Tibial nerve (tissue), 4 donors: ENCODE measurements at regions not wholly inside any gene's neighbourhood (a gene's known extent, or its start where the extent isn't known, plus 50 kb on each side); places are given as distances from the start of the nearest gene placed in this dataset.

Experiments used
- DNase-seq, 2 donors: peaks; one replicate each; pipeline ENCODE4 v3.0.0-alpha.2; 2019; ENCODE audit warnings: low spot score in 2 of 2
- H3K27ac ChIP-seq, 4 donors: fragments of 200-600 bp; sonication (generic) in 3 of 4; one replicate each; pipeline ENCODE4 v1.5.1; 2017 to 2019; ENCODE audit warnings: mild to moderate bottlenecking in 1 of 4
- H3K27me3 ChIP-seq, 2 donors: fragments of 200-600 bp; sonication (generic) in 1 of 2; one replicate each; pipeline versions ENCODE4 v1.5.1 to v1.6.0; 2017 to 2019
- H3K36me3 ChIP-seq, 3 donors: fragments of 200-600 bp; sonication (generic); one replicate each; pipeline ENCODE4 v1.5.1; 2018 to 2019
- H3K4me1 ChIP-seq, 4 donors: fragments of 200-600 bp; sonication (generic) in 3 of 4; one replicate each; pipeline ENCODE4 v1.5.1; 2017 to 2019
- H3K4me3 ChIP-seq, 4 donors: fragments of 200-600 bp; sonication (generic) in 3 of 4; one replicate each; pipeline ENCODE4 v1.5.1; 2017 to 2019; ENCODE audit warnings: mild to moderate bottlenecking in 1 of 4, moderate library complexity in 1 of 4
- H3K9me3 ChIP-seq, 4 donors: fragments of 200-600 bp; sonication (generic) in 3 of 4; one replicate each; pipeline ENCODE4 v1.5.1; 2017 to 2019
- EP300 ChIP-seq, 2 donors: sonication (generic); formaldehyde crosslinking; IDR thresholded peaks; one replicate each; pipeline ENCODE4 v1.6.1; 2017; ENCODE audit warnings: antibody characterized with exemption in 2 of 2, mild to moderate bottlenecking in 1 of 2
- POLR2A ChIP-seq, 2 donors: fragments of 450-650 bp; IDR thresholded peaks; one replicate each; pipeline ENCODE4 v1.6.1; 2017; ENCODE audit warnings: antibody characterized with exemption in 2 of 2, mild to moderate bottlenecking in 2 of 2, moderate library complexity in 2 of 2
- WGBS, 2 donors: methylation state at CpG; one replicate each; pipeline ENCODE4 v1.1.5; 2018; 5-methylcytosine and 5-hydroxymethylcytosine counted together
- TF ChIP-seq, protein P1 (sequence below), 5 experiments: fragments of 200-600 bp in 3 of 5; fragments of 450-650 bp in 2 of 5; sonication (generic) in 3 of 5; IDR thresholded peaks; one replicate each; pipeline ENCODE4 v1.5.1; 2016 to 2019; ENCODE audit warnings: antibody characterized with exemption in 5 of 5, mild to moderate bottlenecking in 3 of 5, moderate library complexity in 2 of 5

DNA sequence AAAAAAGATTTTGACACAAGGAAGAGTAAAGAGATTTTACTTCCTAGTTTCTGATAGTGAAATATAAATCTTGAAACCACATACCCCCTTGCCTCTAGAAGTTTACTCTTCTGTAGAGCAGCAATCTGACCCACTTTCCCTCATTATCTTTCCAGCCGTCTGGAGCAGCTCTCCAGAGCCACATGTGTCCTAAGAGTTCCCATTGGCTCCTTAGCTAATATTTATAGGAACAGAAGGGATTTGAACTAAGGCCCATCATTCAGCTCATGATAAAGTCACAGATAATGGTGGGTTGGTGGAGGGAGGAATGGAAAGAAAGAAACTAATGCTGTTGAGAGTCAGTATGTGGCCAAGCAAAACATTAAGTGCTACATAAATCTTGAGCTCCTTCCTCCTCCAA is 121.8 kb downstream of the INHBA start:
- H3K36me3 ChIP-seq = no peaks in the 10 kb centered on the region
- H3K27me3 ChIP-seq = no peaks in the 10 kb centered on the region
- H3K4me1 ChIP-seq = no peaks in the 10 kb centered on the region
- no peaks in the 10 kb centered on the region for H3K9me3 ChIP-seq
- H3K27ac ChIP-seq = no peak overlapping the region
- DNase-seq = no peak
- WGBS, 2 donors = 45 to 55% methylated on average over 1 of the region's 1 CpG
- TF ChIP-seq EP300 (IDR thresholded peaks at IDR 0.05) = no peak
- TF ChIP-seq, protein P1, sequence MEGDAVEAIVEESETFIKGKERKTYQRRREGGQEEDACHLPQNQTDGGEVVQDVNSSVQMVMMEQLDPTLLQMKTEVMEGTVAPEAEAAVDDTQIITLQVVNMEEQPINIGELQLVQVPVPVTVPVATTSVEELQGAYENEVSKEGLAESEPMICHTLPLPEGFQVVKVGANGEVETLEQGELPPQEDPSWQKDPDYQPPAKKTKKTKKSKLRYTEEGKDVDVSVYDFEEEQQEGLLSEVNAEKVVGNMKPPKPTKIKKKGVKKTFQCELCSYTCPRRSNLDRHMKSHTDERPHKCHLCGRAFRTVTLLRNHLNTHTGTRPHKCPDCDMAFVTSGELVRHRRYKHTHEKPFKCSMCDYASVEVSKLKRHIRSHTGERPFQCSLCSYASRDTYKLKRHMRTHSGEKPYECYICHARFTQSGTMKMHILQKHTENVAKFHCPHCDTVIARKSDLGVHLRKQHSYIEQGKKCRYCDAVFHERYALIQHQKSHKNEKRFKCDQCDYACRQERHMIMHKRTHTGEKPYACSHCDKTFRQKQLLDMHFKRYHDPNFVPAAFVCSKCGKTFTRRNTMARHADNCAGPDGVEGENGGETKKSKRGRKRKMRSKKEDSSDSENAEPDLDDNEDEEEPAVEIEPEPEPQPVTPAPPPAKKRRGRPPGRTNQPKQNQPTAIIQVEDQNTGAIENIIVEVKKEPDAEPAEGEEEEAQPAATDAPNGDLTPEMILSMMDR (IDR thresholded peaks at IDR 0.05) = no peak
- TF ChIP-seq POLR2A (IDR thresholded peaks at IDR 0.05) = no peak
- H3K4me3 ChIP-seq = no peak overlapping the region

DNA sequence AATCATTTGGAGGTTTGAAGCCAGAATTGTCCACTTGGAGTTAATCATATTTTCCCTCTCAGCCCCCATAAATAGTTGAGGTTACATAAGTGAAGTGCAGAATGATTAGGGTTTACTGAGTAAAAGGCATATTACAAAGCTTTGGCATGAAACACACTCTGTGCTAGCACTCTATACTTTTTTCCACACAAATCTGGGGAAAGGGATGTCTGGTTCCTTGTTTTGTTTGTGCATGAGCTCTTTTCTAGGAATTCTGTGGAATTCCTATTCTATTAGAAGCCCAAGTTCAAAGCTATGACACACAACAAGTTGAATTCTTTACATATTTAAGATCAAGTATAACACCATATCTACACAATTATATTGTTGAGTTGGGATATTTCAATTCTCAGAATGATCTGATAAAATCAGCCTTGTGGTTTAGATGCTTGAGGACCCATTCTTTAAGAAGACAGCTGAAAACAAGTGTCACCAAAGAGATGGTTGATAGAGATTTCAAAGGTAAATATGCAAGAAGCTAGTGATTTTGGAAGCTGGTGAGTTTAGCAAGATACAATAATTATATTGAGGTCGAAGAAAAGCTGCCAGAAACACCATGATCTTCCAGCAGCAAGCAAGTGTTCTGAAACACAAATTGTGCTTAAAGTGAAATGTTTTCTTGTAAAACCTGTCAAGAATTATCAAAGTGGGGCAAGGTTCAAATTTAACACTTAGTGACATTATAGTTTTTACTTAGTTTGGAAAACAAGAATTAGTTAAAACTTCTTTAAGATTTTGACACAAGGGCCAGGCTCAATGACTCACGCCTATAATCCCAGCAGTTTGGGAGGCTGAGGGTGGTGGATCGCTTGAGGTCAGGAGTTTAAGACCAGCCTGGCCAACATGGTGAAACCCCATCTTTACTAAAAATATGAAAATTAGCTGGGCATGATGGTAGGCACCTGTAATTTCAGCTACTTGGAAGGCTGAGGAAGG is 122.6 kb downstream of the INHBA start:
- no peak for TF ChIP-seq EP300 (IDR thresholded peaks at IDR 0.05)
- no peak for TF ChIP-seq POLR2A (IDR thresholded peaks at IDR 0.05)
- TF ChIP-seq, protein P1 (IDR thresholded peaks at IDR 0.05) = no peak
- 65 to 79% methylated on average over 3 of the region's 3 CpGs for WGBS, 2 donors
- no peaks in the 10 kb centered on the region for H3K27me3 ChIP-seq
- no peaks in the 10 kb centered on the region for H3K36me3 ChIP-seq
- no peaks in the 10 kb centered on the region for H3K9me3 ChIP-seq
- no peak for DNase-seq
- H3K4me3 ChIP-seq = no peak overlapping the region
- H3K27ac ChIP-seq = no peak overlapping the region
- no peaks in the 10 kb centered on the region for H3K4me1 ChIP-seq

DNA sequence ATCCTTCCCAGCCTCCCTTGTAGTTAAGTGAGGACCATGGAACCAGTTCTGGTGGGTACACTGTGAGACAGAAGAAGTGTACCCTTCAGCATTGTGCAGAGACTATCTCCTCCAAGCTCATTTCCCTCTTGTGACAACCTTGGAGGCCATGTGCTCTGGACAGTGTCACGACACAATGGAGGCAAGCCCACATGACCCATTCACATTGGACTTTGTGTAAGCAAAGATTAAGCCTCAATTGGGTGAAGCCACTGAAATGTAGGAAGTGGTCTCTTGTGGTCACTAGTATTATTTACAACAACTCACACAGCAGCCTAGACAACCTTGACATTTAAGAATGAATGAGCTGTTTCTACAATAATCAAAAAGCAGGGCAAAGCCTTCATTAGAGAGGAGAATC is 124.2 kb downstream of the INHBA start:
- H3K9me3 ChIP-seq = no peaks in the 10 kb centered on the region
- no peaks in the 10 kb centered on the region for H3K36me3 ChIP-seq
- WGBS, 2 donors = 83 to 94% methylated on average over 1 of the region's 1 CpG
- TF ChIP-seq EP300 (IDR thresholded peaks at IDR 0.05) = no peak
- TF ChIP-seq, protein P1 (IDR thresholded peaks at IDR 0.05) = no peak
- TF ChIP-seq POLR2A (IDR thresholded peaks at IDR 0.05) = no peak
- H3K27me3 ChIP-seq = no peaks in the 10 kb centered on the region
- DNase-seq = no peak
- H3K4me1 ChIP-seq = no peaks in the 10 kb centered on the region
- no peak overlapping the region for H3K27ac ChIP-seq
- H3K4me3 ChIP-seq = no peak overlapping the region

DNA sequence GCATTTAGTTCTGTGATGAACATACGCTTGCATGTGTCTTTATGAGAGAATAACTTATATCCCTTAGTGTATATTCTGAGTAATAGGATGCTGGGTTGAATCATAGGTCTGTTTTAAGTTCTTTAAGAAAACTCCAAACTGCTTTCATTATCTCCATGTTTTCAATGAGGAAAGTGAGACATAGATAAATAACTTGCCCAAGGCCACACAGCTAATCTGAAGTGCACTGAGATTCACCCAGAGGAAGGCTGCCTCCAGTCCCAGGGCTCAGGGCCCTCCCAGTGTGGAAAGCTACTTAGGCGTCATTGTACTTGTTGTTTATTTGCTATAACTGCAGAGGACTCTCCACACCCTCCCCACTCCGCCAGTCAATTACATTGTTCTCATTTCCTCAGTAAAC is 126.7 kb downstream of the INHBA start:
- no peaks in the 10 kb centered on the region for H3K9me3 ChIP-seq
- no peak for TF ChIP-seq POLR2A (IDR thresholded peaks at IDR 0.05)
- no peak for TF ChIP-seq EP300 (IDR thresholded peaks at IDR 0.05)
- TF ChIP-seq, protein P1 (IDR thresholded peaks at IDR 0.05) = no peak
- H3K4me3 ChIP-seq = no peak overlapping the region
- 85 to 86% methylated on average over 3 of the region's 3 CpGs for WGBS, 2 donors
- H3K27me3 ChIP-seq = no peaks in the 10 kb centered on the region
- no peak for DNase-seq
- no peak overlapping the region for H3K27ac ChIP-seq
- no peaks in the 10 kb centered on the region for H3K36me3 ChIP-seq
- no peaks in the 10 kb centered on the region for H3K4me1 ChIP-seq

DNA sequence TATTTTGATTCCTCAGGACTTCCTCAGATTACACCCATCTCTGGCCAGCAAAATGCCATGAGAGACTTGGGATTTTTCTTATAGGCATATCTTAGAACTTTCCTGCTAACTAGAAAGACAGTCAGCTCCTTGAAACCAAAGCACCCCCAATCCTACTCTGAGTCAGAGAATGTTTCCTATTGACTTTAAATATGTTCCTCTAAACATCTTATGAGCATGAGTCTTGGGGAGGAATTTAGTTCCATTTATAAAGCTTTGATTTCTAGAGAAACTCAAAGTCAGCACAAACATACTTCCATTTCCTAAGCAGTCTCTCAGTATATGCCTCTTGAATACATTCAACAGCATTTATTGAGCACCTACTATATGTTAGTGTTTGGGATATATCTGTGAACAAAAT is 128.5 kb downstream of the INHBA start:
- Histone ChIP-seq H3K9me3 (no peaks in the 10 kb centered on the region), H3K27ac (no peak overlapping the region), H3K4me3 (no peak overlapping the region), H3K27me3 (no peaks in the 10 kb centered on the region), H3K36me3 (no peaks in the 10 kb centered on the region), H3K4me1 (no peaks in the 10 kb centered on the region)
- DNase-seq = no peak
- TF ChIP-seq POLR2A (IDR thresholded peaks at IDR 0.05) (no peak), EP300 (IDR thresholded peaks at IDR 0.05) (no peak)
- TF ChIP-seq, protein P1 (IDR thresholded peaks at IDR 0.05) = no peak
